PC-3 (cell line): ENCODE measurements at regions not wholly inside any gene's neighbourhood (a gene's known extent, or its start where the extent isn't known, plus 50 kb on each side); places are given as distances from the start of the nearest gene placed in this dataset.

Experiments
- ATAC-seq: fragments of 200-7000 bp; cut with Tn5 transposase; 2 replicates; pipeline ENCODE4 v1.9.1; 2020; ENCODE audit warnings: mild to moderate bottlenecking, moderate library complexity
- BruUV-seq: library from RNA; stranded (reverse); fragments of 400-500 nt; replicated peaks from 2 replicates; lab custom pipeline; 2021; lab: Mats Ljungman, UMichigan
- CTCF ChIA-PET: fragments of 300-600 bp; sonication (Branson Sonifier 250); formaldehyde crosslinking; loops from one replicate; lab custom pipeline; 2022; ENCODE audit warnings: antibody characterized with exemption; lab: Charles Lee
- POLR2A ChIA-PET: fragments of 300-600 bp; sonication (Branson Sonifier 250); formaldehyde crosslinking; loops from one replicate; lab custom pipeline; 2022; ENCODE audit warnings: antibody characterized with exemption; ENCODE audit not compliant: unreplicated experiment; lab: Charles Lee
- DNase-seq: peaks from one replicate; pipeline ENCODE4 v3.0.0-alpha.2; 2015
- H2AFZ ChIP-seq: fragments of 300-600 bp; sonication (generic); 2 replicates; pipeline ENCODE4 v1.6.0; 2016; ENCODE audit warnings: antibody characterized with exemption, low read length
- H3F3A ChIP-seq: fragments of 300-600 bp; sonication (generic); one replicate; pipeline ENCODE4 v1.6.0; 2017; ENCODE audit warnings: antibody characterized with exemption, low read length, control low read depth, mild to moderate bottlenecking; ENCODE audit not compliant: unreplicated experiment
- H3K27ac ChIP-seq: fragments of 300-600 bp; sonication (generic); 2 replicates; pipeline ENCODE4 v1.5.1; 2016; ENCODE audit warnings: mild to moderate bottlenecking, low read length
- H3K27me3 ChIP-seq: fragments of 300-600 bp; sonication (generic); 2 replicates; pipeline ENCODE4 v1.6.1; 2016; ENCODE audit warnings: low read length, mixed read lengths
- H3K36me3 ChIP-seq: fragments of 300-600 bp; sonication (generic); 2 replicates; pipeline ENCODE4 v1.6.1; 2016; ENCODE audit warnings: low read depth, mixed run types, low read length, mixed read lengths
- H3K4me1 ChIP-seq: fragments of 300-600 bp; sonication (generic); 2 replicates; pipeline ENCODE4 v1.5.1; 2016; ENCODE audit warnings: low read length; ENCODE audit not compliant: insufficient read depth
- H3K4me2 ChIP-seq: fragments of 300-600 bp; sonication (generic); 2 replicates; pipeline ENCODE4 v1.6.0; 2016; ENCODE audit warnings: low read length
- H3K4me3 ChIP-seq: fragments of 300-600 bp; sonication (generic); 2 replicates; pipeline ENCODE4 v1.5.1; 2016; ENCODE audit warnings: mild to moderate bottlenecking, low read length, mixed read lengths
- H3K79me2 ChIP-seq: fragments of 300-600 bp; sonication (generic); 2 replicates; pipeline ENCODE4 v1.6.1; 2017; ENCODE audit warnings: low read length, mixed read lengths
- H3K9ac ChIP-seq: fragments of 300-600 bp; sonication (generic); 2 replicates; pipeline ENCODE4 v1.6.0; 2016; ENCODE audit warnings: mild to moderate bottlenecking, low read length
- H3K9me2 ChIP-seq: fragments of 300-600 bp; sonication (generic); replicated peaks from 2 replicates; pipeline ENCODE4 v1.6.1; 2016; ENCODE audit warnings: mixed run types, low read length, mixed read lengths
- H3K9me3 ChIP-seq: fragments of 300-600 bp; sonication (generic); 2 replicates; pipeline ENCODE4 v1.6.1; 2016; ENCODE audit warnings: low read length, mixed read lengths
- H4K20me1 ChIP-seq: fragments of 300-600 bp; sonication (generic); 2 replicates; pipeline ENCODE4 v1.6.1; 2016; ENCODE audit warnings: low read length, mixed read lengths
- CTCF ChIP-seq: fragments of 300-600 bp; sonication (generic); conservative IDR thresholded peaks from 2 replicates; pipeline ENCODE4 v1.5.1; 2017; ENCODE audit warnings: antibody characterized with exemption, low read depth, mild to moderate bottlenecking, low read length
- EZH2 ChIP-seq: fragments of 300-600 bp; sonication (generic); IDR thresholded peaks from one replicate; pipeline ENCODE4 v1.6.1; 2017; ENCODE audit warnings: antibody characterized with exemption, mild to moderate bottlenecking, low read length; ENCODE audit not compliant: unreplicated experiment
- EZH2phosphoT487 ChIP-seq: fragments of 300-600 bp; sonication (generic); IDR thresholded peaks from 2 replicates; pipeline ENCODE4 v1.6.1; 2018; ENCODE audit warnings: mild to moderate bottlenecking, antibody characterized with exemption, low read length, borderline replicate concordance
- intact Hi-C: fragments of 100-400 bp; cut with micrococcal nuclease; formaldehyde crosslinking; loops from 2 replicates; pipeline ENCODE4 v1.9.0; 2023

- H4K20me1 ChIP-seq: no peaks in the 10 kb centered on the region
- H3K9me3 ChIP-seq: no peaks in the 10 kb centered on the region
- no peak overlapping the region for H3K4me2 ChIP-seq
- no peak overlapping the region for H3K9ac ChIP-seq
- H3K79me2 ChIP-seq: no peaks in the 10 kb centered on the region
- no peaks in the 10 kb centered on the region for H3K9me2 ChIP-seq
- no peaks in the 10 kb centered on the region for H3F3A ChIP-seq
- no peak overlapping the region for H3K27ac ChIP-seq
- DNase-seq: peak; percentile 15
- H2AFZ ChIP-seq: no peak overlapping the region
- peaks cover 53% of the 10 kb centered on the region for H3K27me3 ChIP-seq
- H3K4me3 ChIP-seq: no peak overlapping the region
- intact Hi-C loops: no loop called here
- ChIA-PET CTCF (interaction anchor here (0.5 kb wide), 1 partner anchor 52 kb away, joined by 4 read pairs; no protein-coding TSS in a partner anchor), POLR2A (no interaction called here)
- TF ChIP-seq CTCF (no peak), EZH2 (no peak), EZH2phosphoT487 (no peak)
- no peaks in the 10 kb centered on the region for H3K36me3 ChIP-seq
- peaks cover 4% of the 10 kb centered on the region; the same call in 1 of the 2 replicates for H3K4me1 ChIP-seq
- no peak for ATAC-seq
- BruUV-seq: no TSS peak
Measured at GRCh38 chr1:229075716-229076115, 195.2 kb upstream of the RAB4A start.

- no peak for ATAC-seq
- ChIA-PET CTCF (no interaction called here), POLR2A (no interaction called here)
- TF ChIP-seq EZH2 (no peak), CTCF (no peak), EZH2phosphoT487 (no peak)
- Histone ChIP-seq H4K20me1 (no peaks in the 10 kb centered on the region), H3K9me2 (no peaks in the 10 kb centered on the region), H3K27ac (no peak overlapping the region), H3K9ac (no peak overlapping the region), H2AFZ (no peak overlapping the region), H3K36me3 (no peaks in the 10 kb centered on the region), H3K27me3 (peaks cover 58% of the 10 kb centered on the region), H3K9me3 (no peaks in the 10 kb centered on the region), H3K4me3 (no peak overlapping the region), H3K4me2 (no peak overlapping the region), H3F3A (no peaks in the 10 kb centered on the region), H3K4me1 (peaks cover 4% of the 10 kb centered on the region; the same call in 1 of the 2 replicates), H3K79me2 (no peaks in the 10 kb centered on the region)
- DNase-seq: no peak
- BruUV-seq: no TSS peak
- intact Hi-C loops: no loop called here
Measured at GRCh38 chr1:229076195-229076594, 194.7 kb upstream of the RAB4A start.

GRCh38 chr1:229079016-229079595 lies 191.8 kb upstream of the RAB4A start:
- CTCF ChIA-PET: no interaction called here

More at GRCh38 chr1:229079016-229079595, 191.8 kb upstream of the RAB4A start:
- no peak for TF ChIP-seq CTCF
- TF ChIP-seq EZH2: no peak
- TF ChIP-seq EZH2phosphoT487: no peak
- no peaks in the 10 kb centered on the region for H4K20me1 ChIP-seq
- POLR2A ChIA-PET: no interaction called here
- H3F3A ChIP-seq: no peaks in the 10 kb centered on the region
- DNase-seq (no peak), ATAC-seq (no peak)
- no peak overlapping the region for H3K4me3 ChIP-seq
- intact Hi-C loops: no loop called here
- H3K27me3 ChIP-seq: peaks cover 77% of the 10 kb centered on the region
- no peak overlapping the region for H3K27ac ChIP-seq
- H3K9me2 ChIP-seq: no peaks in the 10 kb centered on the region
- H3K9ac ChIP-seq: no peak overlapping the region
- no peak overlapping the region for H3K4me2 ChIP-seq
- H3K36me3 ChIP-seq: no peaks in the 10 kb centered on the region
- H2AFZ ChIP-seq: no peak overlapping the region
- peaks cover 4% of the 10 kb centered on the region; the same call in 1 of the 2 replicates for H3K4me1 ChIP-seq
- H3K79me2 ChIP-seq: no peaks in the 10 kb centered on the region
- no TSS peak for BruUV-seq
- H3K9me3 ChIP-seq: peaks cover 7% of the 10 kb centered on the region; the same call in 1 of the 2 replicates
